ENCODE measurements at regions not wholly inside any gene's neighbourhood (a gene's known extent, or its start where the extent isn't known, plus 50 kb on each side); places are given as distances from the start of the nearest gene placed in this dataset.
A peak's percentile ranks its signal among the peaks of the same experiment; 100 is the strongest.

DNA sequence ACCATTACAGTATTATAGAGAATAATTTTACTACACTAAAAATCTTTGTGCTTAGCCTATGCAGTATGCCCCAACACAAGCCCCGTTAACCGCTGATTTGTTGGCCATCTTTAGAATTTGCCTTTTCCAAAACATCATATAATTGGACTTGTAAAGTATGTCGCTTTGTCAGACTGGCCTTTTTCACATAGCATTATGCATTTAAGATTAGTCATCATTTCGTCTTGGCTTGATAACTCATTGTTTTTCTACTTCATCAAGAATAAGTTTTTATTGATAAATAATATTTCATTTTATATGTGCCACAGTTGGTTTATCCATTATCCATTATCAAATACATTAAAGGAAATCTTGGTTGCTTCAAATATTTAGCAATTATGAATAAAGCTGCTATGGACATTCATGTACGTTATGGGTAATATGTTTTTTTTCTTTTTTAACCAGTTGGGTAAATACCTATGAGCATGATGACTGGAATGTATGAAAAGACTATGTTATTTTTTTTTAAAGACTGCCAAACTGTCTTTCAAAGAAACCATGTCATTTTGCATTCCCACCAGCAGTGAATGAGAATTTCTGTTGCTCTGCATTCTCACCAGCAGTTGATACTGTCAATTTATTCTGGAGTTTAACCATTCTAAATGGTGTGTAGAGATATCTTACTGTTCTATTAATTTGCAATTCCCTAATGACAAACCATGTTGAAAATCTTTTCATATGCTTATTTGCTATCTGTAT is 273.1 kb upstream of the KCND2 start:
- WGBS, 2 experiments (ENCODE audit: extremely low coverage in 2 of 2, insufficient read length in 1 of 2) = no CpG with 5 or more reads among the region's 5 CpGs
- peak; percentile 24 for DNase-seq
- H3K36me3 ChIP-seq (ENCODE audit: control insufficient read depth, insufficient read depth, low read length) = no peaks in the 10 kb centered on the region

More for the DNA sequence above, 273.1 kb upstream of the KCND2 start:
- no peak overlapping the region for H2AFZ ChIP-seq (replicated peaks; ENCODE audit: low read length, poor library complexity)
- no peak overlapping the region for H2AK9ac ChIP-seq (replicated peaks; ENCODE audit: low read depth, low read length, poor library complexity)
- H3K4me3 ChIP-seq (ENCODE audit: insufficient read depth, low read depth, low read length) = no peak overlapping the region
- H2AK5ac ChIP-seq (ENCODE audit: low read depth, low read length) = no peak overlapping the region
- no peaks in the 10 kb centered on the region for H3K27me3 ChIP-seq (ENCODE audit: control insufficient read depth, insufficient read depth, low read length)
- in situ Hi-C loops (cut with MboI; ENCODE audit: low sequenced_read_pairs) (no loop called here), intact Hi-C loops (cut with micrococcal nuclease) (no loop called here), dilution Hi-C loops (cut with HindIII; ENCODE audit: low sequenced_read_pairs, unreplicated experiment) (no loop called here)
- no peak overlapping the region for H2BK120ac ChIP-seq (ENCODE audit: low read depth, low read length)
- H2BK5ac ChIP-seq (ENCODE audit: low read depth, low read length, poor library complexity, severe bottlenecking) = no peak overlapping the region
- H2BK20ac ChIP-seq (ENCODE audit: low read depth, low read length) = no peak overlapping the region
- H3K27ac ChIP-seq (ENCODE audit: insufficient read depth, low read length) = no peak overlapping the region
- no peak for ATAC-seq (ENCODE audit: low read depth)
- H4K8ac ChIP-seq (ENCODE audit: low read depth in 2 of 2, low read length in 2 of 2) = no peak overlapping the region
- no peak overlapping the region for H3K18ac ChIP-seq (ENCODE audit: low read depth, low read length)
- no peaks in the 10 kb centered on the region for H3K4me1 ChIP-seq (ENCODE audit: control insufficient read depth, insufficient read depth, low read length)
- H3K14ac ChIP-seq (replicated peaks; ENCODE audit: low read depth, low read length) = no peak overlapping the region
- H4K5ac ChIP-seq (ENCODE audit: low read depth, low read length) = no peak overlapping the region
- H3K79me1 ChIP-seq (ENCODE audit: low read depth in 1 of 2, low read length in 2 of 2) = no peaks in the 10 kb centered on the region
- CTCF ChIA-PET = no interaction called here
- no peak overlapping the region for H3K23ac ChIP-seq (ENCODE audit: low read depth, low read length)
- no TSS peak for BruUV-seq (replicated peaks)
- no peak overlapping the region for H3K4ac ChIP-seq (ENCODE audit: low read depth, low read length)
- H3K56ac ChIP-seq (ENCODE audit: extremely low read depth, insufficient read depth, low read length) = no peak overlapping the region
- H3K4me2 ChIP-seq (ENCODE audit: low read depth, low read length) = no peak overlapping the region
- no peaks in the 10 kb centered on the region for H3K9me1 ChIP-seq (ENCODE audit: insufficient read depth, low read length)
- H3K9ac ChIP-seq (ENCODE audit: low read depth, low read length) = no peak overlapping the region
- H4K91ac ChIP-seq (ENCODE audit: insufficient read depth, low read depth, low read length) = no peak overlapping the region
- no peaks in the 10 kb centered on the region for H3K9me3 ChIP-seq (ENCODE audit: control insufficient read depth, insufficient read depth, low read length)
- no peak overlapping the region for H2BK15ac ChIP-seq (ENCODE audit: low read depth, low read length)
- no peaks in the 10 kb centered on the region for H4K20me1 ChIP-seq (ENCODE audit: insufficient read depth, low read length)
- TF ChIP-seq RFX5 (IDR thresholded peaks at IDR 0.05; ENCODE audit: low read depth, low read length) = no peak
- no peak for TF ChIP-seq CEBPB (IDR thresholded peaks at IDR 0.05; ENCODE audit: low read depth, low read length)
- no peak for TF ChIP-seq POLR2A (IDR thresholded peaks at IDR 0.05; ENCODE audit: low read depth, low read length)
- no peak for TF ChIP-seq MAFK (IDR thresholded peaks at IDR 0.05; ENCODE audit: low read depth, low read length)
- no peak for TF ChIP-seq NFE2L2 (IDR thresholded peaks at IDR 0.05; ENCODE audit: low read depth, low read length)
- TF ChIP-seq CHD1 (IDR thresholded peaks at IDR 0.05; ENCODE audit: low read depth, low read length) = no peak
- POLR2A ChIA-PET (ENCODE audit: unreplicated experiment) = no interaction called here

All from IMR-90 (cell line).